ENCODE measurements at regions not wholly inside any gene's neighbourhood (a gene's known extent, or its start where the extent isn't known, plus 50 kb on each side); places are given as distances from the start of the nearest gene placed in this dataset.

DNA sequence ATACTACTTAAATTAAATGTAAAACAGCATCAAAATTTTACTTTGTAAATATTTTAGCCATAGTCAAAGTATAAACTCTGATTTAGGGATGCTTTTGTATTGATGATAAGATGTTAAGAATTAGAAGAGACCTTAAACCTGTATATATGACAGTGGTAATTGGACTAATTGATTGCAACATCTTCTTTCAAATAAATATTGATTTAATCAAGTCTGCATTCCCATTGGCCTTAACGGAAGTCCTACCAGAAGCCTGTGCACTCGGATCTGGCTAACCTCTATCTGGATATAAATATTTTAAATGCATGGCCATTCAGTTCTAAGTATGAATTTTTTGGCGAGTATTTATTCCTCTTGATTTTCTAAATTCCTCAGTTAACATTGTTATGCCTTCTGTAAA is 856.1 kb downstream of the USP25 start:
- H3K36me3 Mint-ChIP-seq (ENCODE audit: low read depth, unreplicated experiment) = no peaks in the 10 kb centered on the region
- H3K27ac Mint-ChIP-seq (ENCODE audit: unreplicated experiment) = no peak overlapping the region
- H3K4me3 Mint-ChIP-seq (ENCODE audit: unreplicated experiment) = no peak overlapping the region
- H3K4me1 Mint-ChIP-seq (ENCODE audit: unreplicated experiment) = no peaks in the 10 kb centered on the region
- H3K9me3 Mint-ChIP-seq (ENCODE audit: unreplicated experiment) = no peaks in the 10 kb centered on the region
- no peak for DNase-seq (ENCODE audit: low spot score)
- H3K27me3 Mint-ChIP-seq (ENCODE audit: unreplicated experiment) = no peaks in the 10 kb centered on the region
- TF ChIP-seq, protein P1, sequence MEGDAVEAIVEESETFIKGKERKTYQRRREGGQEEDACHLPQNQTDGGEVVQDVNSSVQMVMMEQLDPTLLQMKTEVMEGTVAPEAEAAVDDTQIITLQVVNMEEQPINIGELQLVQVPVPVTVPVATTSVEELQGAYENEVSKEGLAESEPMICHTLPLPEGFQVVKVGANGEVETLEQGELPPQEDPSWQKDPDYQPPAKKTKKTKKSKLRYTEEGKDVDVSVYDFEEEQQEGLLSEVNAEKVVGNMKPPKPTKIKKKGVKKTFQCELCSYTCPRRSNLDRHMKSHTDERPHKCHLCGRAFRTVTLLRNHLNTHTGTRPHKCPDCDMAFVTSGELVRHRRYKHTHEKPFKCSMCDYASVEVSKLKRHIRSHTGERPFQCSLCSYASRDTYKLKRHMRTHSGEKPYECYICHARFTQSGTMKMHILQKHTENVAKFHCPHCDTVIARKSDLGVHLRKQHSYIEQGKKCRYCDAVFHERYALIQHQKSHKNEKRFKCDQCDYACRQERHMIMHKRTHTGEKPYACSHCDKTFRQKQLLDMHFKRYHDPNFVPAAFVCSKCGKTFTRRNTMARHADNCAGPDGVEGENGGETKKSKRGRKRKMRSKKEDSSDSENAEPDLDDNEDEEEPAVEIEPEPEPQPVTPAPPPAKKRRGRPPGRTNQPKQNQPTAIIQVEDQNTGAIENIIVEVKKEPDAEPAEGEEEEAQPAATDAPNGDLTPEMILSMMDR (IDR thresholded peaks at IDR 0.05; ENCODE audit: unreplicated experiment) = no peak

DNA sequence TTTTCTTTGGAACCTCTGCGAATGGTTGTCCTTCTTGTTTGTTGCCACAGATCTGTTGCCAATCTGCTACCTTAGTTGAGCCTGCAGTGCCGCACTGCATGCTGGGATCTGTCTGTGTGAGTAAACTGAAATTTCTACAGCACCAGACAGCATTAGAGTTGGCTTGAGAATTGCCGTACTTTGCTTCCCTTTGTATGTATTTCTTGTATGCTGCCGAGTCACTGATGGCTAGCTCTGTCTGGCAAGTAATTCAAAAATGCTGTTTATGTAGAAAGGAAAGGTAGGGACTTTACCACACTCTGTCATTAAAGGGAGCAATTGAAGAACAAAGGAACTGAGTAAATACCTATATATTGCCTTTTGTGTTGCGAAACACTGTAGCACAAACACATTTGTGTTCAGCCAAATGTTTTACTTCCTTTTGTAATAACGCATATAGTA is 857.4 kb downstream of the USP25 start:
- DNase-seq (ENCODE audit: low spot score) = no peak
- H3K4me1 Mint-ChIP-seq (ENCODE audit: unreplicated experiment) = no peaks in the 10 kb centered on the region
- TF ChIP-seq, protein P1 (IDR thresholded peaks at IDR 0.05; ENCODE audit: unreplicated experiment) = no peak
- H3K9me3 Mint-ChIP-seq (ENCODE audit: unreplicated experiment) = no peaks in the 10 kb centered on the region
- H3K36me3 Mint-ChIP-seq (ENCODE audit: low read depth, unreplicated experiment) = no peaks in the 10 kb centered on the region
- H3K27me3 Mint-ChIP-seq (ENCODE audit: unreplicated experiment) = no peaks in the 10 kb centered on the region
- H3K27ac Mint-ChIP-seq (ENCODE audit: unreplicated experiment) = no peak overlapping the region
- no peak overlapping the region for H3K4me3 Mint-ChIP-seq (ENCODE audit: unreplicated experiment)

DNA sequence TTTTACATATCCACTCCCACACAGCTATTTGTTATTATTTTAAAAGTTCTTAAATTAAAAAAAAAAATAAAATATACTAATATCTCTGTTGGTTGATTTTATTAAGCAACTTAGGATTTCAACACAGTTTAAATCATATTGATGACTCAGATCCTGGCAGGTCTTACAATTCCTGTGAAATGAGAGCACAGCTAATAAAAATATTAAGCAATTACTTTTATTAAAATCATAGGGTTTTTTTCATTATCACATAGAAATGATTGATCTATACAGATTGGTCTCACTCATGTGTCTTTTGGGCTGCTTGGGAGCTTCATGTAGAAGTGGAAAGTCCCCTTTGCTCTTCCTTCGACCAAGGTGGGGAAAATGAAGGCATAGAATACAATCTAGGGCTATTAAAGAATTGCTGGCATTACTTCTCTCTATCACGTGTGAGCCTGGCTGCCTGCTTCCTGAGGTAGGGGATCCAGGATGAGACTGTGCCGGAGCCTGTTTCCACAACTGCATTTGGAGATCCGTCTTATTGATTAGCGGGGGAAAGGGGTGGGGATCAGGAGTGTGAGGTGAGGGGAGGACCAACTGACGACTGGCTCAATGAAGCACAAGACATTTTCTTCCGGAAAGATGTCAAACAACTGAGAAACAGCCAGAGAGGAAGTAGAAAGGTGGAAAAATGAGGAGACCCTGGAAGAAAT is 858.0 kb downstream of the USP25 start:
- Mint-ChIP-seq H3K36me3 (ENCODE audit: low read depth, unreplicated experiment) (no peaks in the 10 kb centered on the region), H3K9me3 (ENCODE audit: unreplicated experiment) (no peaks in the 10 kb centered on the region), H3K27me3 (ENCODE audit: unreplicated experiment) (no peaks in the 10 kb centered on the region), H3K27ac (ENCODE audit: unreplicated experiment) (no peak overlapping the region), H3K4me3 (ENCODE audit: unreplicated experiment) (no peak overlapping the region), H3K4me1 (ENCODE audit: unreplicated experiment) (no peaks in the 10 kb centered on the region)
- TF ChIP-seq, protein P1 (IDR thresholded peaks at IDR 0.05; ENCODE audit: unreplicated experiment) = no peak
- no peak for DNase-seq (ENCODE audit: low spot score)

DNA sequence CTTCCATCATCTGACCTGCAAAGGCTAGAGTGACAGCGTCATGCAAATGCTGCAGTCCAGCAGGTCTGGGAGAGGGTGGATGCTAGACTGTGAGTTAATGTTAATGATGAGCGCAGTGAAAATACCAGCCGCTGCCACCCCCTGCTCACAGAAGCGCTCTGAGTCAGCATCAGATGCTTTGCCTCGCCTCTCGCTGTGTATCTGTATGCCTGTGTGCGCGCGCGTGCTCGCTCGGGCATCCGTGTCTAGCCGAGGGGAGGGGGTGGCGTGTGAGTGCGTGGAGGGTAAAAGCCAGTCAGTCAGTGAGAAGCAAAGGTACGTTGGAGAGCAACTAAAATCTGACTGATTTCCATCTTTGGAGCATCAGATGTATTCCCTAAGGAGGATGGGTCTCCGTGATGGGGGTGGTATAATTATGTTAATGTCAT is 858.7 kb downstream of the USP25 start:
- Mint-ChIP-seq H3K4me1 (ENCODE audit: unreplicated experiment) (no peaks in the 10 kb centered on the region), H3K4me3 (ENCODE audit: unreplicated experiment) (no peak overlapping the region), H3K27ac (ENCODE audit: unreplicated experiment) (no peak overlapping the region), H3K9me3 (ENCODE audit: unreplicated experiment) (no peaks in the 10 kb centered on the region), H3K36me3 (ENCODE audit: low read depth, unreplicated experiment) (no peaks in the 10 kb centered on the region), H3K27me3 (ENCODE audit: unreplicated experiment) (no peaks in the 10 kb centered on the region)
- DNase-seq (ENCODE audit: low spot score) = peak; percentile 46
- TF ChIP-seq, protein P1 (IDR thresholded peaks at IDR 0.05; ENCODE audit: unreplicated experiment) = no peak

DNA sequence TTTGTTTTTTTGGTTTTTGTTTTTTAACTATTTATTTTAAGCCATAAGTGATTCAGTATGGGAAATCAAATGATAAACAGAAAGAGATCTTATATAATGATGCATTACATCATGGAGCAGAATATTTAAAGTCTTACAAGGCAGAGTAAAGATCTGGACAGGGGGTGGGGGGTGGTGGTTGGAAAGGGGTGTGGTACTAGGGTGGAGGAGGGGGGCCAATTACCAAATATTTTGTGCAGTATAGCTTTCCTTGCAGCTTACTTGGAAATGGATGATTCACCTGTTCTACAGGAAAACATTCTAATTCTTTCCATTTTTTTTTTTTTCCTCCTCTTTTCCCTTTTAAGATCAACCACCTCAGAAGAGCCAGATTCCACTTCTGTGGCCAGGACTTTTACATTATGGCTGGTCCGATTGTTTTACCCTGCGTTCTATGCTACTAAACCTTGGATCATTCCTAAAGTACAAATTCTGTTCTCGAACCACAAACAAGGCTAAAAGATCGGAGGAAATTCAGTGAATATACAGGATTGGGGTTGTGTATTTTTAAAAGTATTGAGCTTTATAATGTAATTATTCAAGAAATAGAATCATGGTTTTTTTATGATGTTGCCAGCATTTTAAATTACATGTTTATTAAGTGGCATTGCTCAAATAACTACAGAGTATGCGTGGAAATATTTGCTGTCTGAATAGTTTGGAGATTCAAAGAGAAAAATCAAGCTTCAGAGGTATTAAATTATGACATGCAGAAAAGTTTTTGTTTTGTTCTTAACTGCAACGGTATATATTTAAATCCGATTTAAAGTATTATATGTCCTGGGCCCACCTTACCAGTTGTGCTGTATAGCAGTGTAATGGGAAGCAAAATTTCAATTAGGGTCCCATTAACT is 859.5 kb downstream of the USP25 start:
- Mint-ChIP-seq H3K36me3 (ENCODE audit: low read depth, unreplicated experiment) (no peaks in the 10 kb centered on the region), H3K9me3 (ENCODE audit: unreplicated experiment) (no peaks in the 10 kb centered on the region), H3K27ac (ENCODE audit: unreplicated experiment) (no peak overlapping the region), H3K4me3 (ENCODE audit: unreplicated experiment) (no peak overlapping the region), H3K27me3 (ENCODE audit: unreplicated experiment) (no peaks in the 10 kb centered on the region), H3K4me1 (ENCODE audit: unreplicated experiment) (no peaks in the 10 kb centered on the region)
- no peak for DNase-seq (ENCODE audit: low spot score)
- TF ChIP-seq, protein P1 (IDR thresholded peaks at IDR 0.05; ENCODE audit: unreplicated experiment) = no peak
